B cell (primary cell): ENCODE measurements at regions not wholly inside any gene's neighbourhood (a gene's known extent, or its start where the extent isn't known, plus 50 kb on each side); places are given as distances from the start of the nearest gene placed in this dataset.
"Not testable (repeated sequence)": the region's sequence is repeated elsewhere in the genome, so short reads cannot be mapped to it uniquely, and the experiment has no call there.

Source experiments
- ATAC-seq: fragments of 200-7000 bp; cut with Tn5 transposase; one replicate; pipeline ENCODE4 v1.10.0; 2021; ENCODE audit warnings: low read depth, mild to moderate bottlenecking, moderate number of reproducible peaks, moderate library complexity
- CTCF ChIA-PET: fragments of 350-600 bp; sonication (Branson Sonifier 250); formaldehyde crosslinking; loops from one replicate; lab custom pipeline; 2021; ENCODE audit warnings: antibody characterized with exemption, inconsistent platforms; lab: Charles Lee
- POLR2A ChIA-PET: fragments of 350-600 bp; sonication (Branson Sonifier 250); formaldehyde crosslinking; loops from one replicate; lab custom pipeline; 2021; ENCODE audit warnings: antibody characterized with exemption; lab: Charles Lee
- DNase-seq: peaks from one replicate; pipeline ENCODE4 v3.0.0; 2013
- H2AFZ ChIP-seq: 2 replicates; pipeline ENCODE4 v1.6.1; 2012; ENCODE audit warnings: mild to moderate bottlenecking, low read depth, low read length; ENCODE audit not compliant: insufficient read depth, poor library complexity, severe bottlenecking
- H3K27ac ChIP-seq, 2 donors: 1 replicate in 1 of 2; 2 replicates in 1 of 2; pipeline ENCODE4 v1.5.1; 2012 to 2013; ENCODE audit warnings: low read length in 2 of 2, mild to moderate bottlenecking in 2 of 2, moderate library complexity in 1 of 2
- H3K27me3 ChIP-seq, 4 experiments: fragments of 200-600 bp in 1 of 4; sonication (generic) in 1 of 4; replicated peaks in 1 of 4; 1 replicate in 2 of 4; 2 replicates in 2 of 4; pipeline versions ENCODE4 v1.6.1 to v1.7.0; 2013 to 2016; ENCODE audit warnings: low read length in 3 of 4, mild to moderate bottlenecking in 2 of 4, mixed read lengths in 1 of 4, moderate library complexity in 1 of 4; ENCODE audit not compliant: insufficient read depth in 4 of 4, control insufficient read depth in 3 of 4; ENCODE audit errors: control extremely low read depth in 1 of 4
- H3K36me3 ChIP-seq, 2 experiments: replicated peaks in 1 of 2; 1 replicate in 1 of 2; 2 replicates in 1 of 2; pipeline versions ENCODE4 v1.6.1 to v1.7.1; 2013; ENCODE audit warnings: low read length in 1 of 2; ENCODE audit not compliant: insufficient read depth in 2 of 2, control insufficient read depth in 1 of 2; ENCODE audit errors: control extremely low read depth in 1 of 2, extremely low read depth in 1 of 2
- H3K4me1 ChIP-seq, 2 donors: fragments of 200-600 bp in 1 of 2; sonication (generic) in 1 of 2; 1 replicate in 1 of 2; 2 replicates in 1 of 2; pipeline versions ENCODE4 v1.5.1 to v1.6.1; 2013 to 2017; ENCODE audit warnings: low read length in 2 of 2; ENCODE audit not compliant: control insufficient read depth in 2 of 2, insufficient read depth in 2 of 2
- H3K4me2 ChIP-seq: replicated peaks from 2 replicates; pipeline ENCODE3; 2012; ENCODE audit warnings: mild to moderate bottlenecking, low read depth, low read length; ENCODE audit not compliant: poor library complexity, severe bottlenecking
- H3K4me3 ChIP-seq, 5 experiments: fragments of 200-600 bp in 1 of 5; sonication (generic) in 1 of 5; 1 replicate in 3 of 5; 2 replicates in 2 of 5; pipeline versions ENCODE4 v1.5.1 to v1.7.0; 2011 to 2016; ENCODE audit warnings: low read length in 4 of 5, mild to moderate bottlenecking in 4 of 5, low read depth in 2 of 5, control low read depth in 1 of 5, moderate library complexity in 1 of 5; ENCODE audit not compliant: insufficient read depth in 1 of 5; ENCODE audit errors: control extremely low read depth in 1 of 5, extremely low read depth in 1 of 5
- H3K79me2 ChIP-seq: fragments of 200-600 bp; sonication (generic); one replicate; pipeline ENCODE4 v1.6.0; 2016; ENCODE audit warnings: low read length; ENCODE audit not compliant: control insufficient read depth, insufficient read depth
- H3K9ac ChIP-seq: fragments of 200-600 bp; sonication (generic); 2 replicates; pipeline ENCODE4 v1.6.1; 2017; ENCODE audit warnings: mild to moderate bottlenecking, low read length, moderate library complexity
- H3K9me3 ChIP-seq, 3 donors: one replicate each; pipeline versions ENCODE4 v1.6.1 to v1.7.1; 2013; ENCODE audit warnings: low read length in 2 of 3; ENCODE audit not compliant: control insufficient read depth in 2 of 3, insufficient read depth in 1 of 3; ENCODE audit errors: control extremely low read depth in 1 of 3
- H4K20me1 ChIP-seq: 2 replicates; pipeline ENCODE4 v1.6.0; 2012; ENCODE audit warnings: mild to moderate bottlenecking, low read length; ENCODE audit not compliant: insufficient read depth, control insufficient read depth, poor library complexity, severe bottlenecking
- H3K27ac Mint-ChIP-seq: one replicate; pipeline ENCODE4 v1.8.0; 2021; ENCODE audit warnings: mixed read lengths
- H3K27me3 Mint-ChIP-seq: one replicate; pipeline ENCODE4 v1.8.0; 2021; ENCODE audit warnings: mixed read lengths
- H3K4me1 Mint-ChIP-seq: one replicate; pipeline ENCODE4 v1.8.0; 2021; ENCODE audit warnings: mixed read lengths
- H3K4me3 Mint-ChIP-seq: one replicate; pipeline ENCODE4 v1.8.0; 2021; ENCODE audit warnings: mixed read lengths
- H3K9me3 Mint-ChIP-seq: one replicate; pipeline ENCODE4 v1.8.0; 2022; ENCODE audit warnings: mixed read lengths; ENCODE audit not compliant: insufficient read depth
- WGBS: methylation state at CpG from one replicate; pipeline ENCODE4 v1.1.5; 2013; ENCODE audit warnings: missing lambda C conversion rate; ENCODE audit not compliant: insufficient coverage; 5-methylcytosine and 5-hydroxymethylcytosine counted together
- intact Hi-C: fragments of 100-400 bp; cut with micrococcal nuclease; formaldehyde crosslinking; loops from one replicate; pipeline ENCODE4 v1.10.0; 2022

- ATAC-seq, CTCF ChIA-PET, H3K4me3 Mint-ChIP-seq, POLR2A ChIA-PET, H3K4me3 ChIP-seq, H4K20me1 ChIP-seq, H3K79me2 ChIP-seq, H3K4me2 ChIP-seq, H2AFZ ChIP-seq, H3K27ac Mint-ChIP-seq, H3K36me3 ChIP-seq, H3K27me3 Mint-ChIP-seq, H3K4me1 ChIP-seq, H3K9me3 ChIP-seq, H3K9me3 Mint-ChIP-seq, DNase-seq, H3K27ac ChIP-seq, H3K4me1 Mint-ChIP-seq, H3K9ac ChIP-seq, H3K27me3 ChIP-seq, intact Hi-C loops: not testable (repeated sequence)
- no CpG with 5 or more reads among the region's 1 CpG for WGBS
These were observed 117.2 kb downstream of the FAM72B start for GRCh38 chr1:121066925-121067324.

- CTCF ChIA-PET, H3K27me3 Mint-ChIP-seq, POLR2A ChIA-PET, intact Hi-C loops, H3K27me3 ChIP-seq, DNase-seq, ATAC-seq, H3K9ac ChIP-seq, H3K9me3 Mint-ChIP-seq, H3K36me3 ChIP-seq, H3K4me3 ChIP-seq, H3K4me1 Mint-ChIP-seq, H2AFZ ChIP-seq, H3K4me2 ChIP-seq, H3K4me3 Mint-ChIP-seq, H4K20me1 ChIP-seq, H3K9me3 ChIP-seq, H3K4me1 ChIP-seq, H3K79me2 ChIP-seq, H3K27ac ChIP-seq, H3K27ac Mint-ChIP-seq: not testable (repeated sequence)
- WGBS, result no CpG with 5 or more reads among the region's 1 CpG
These were observed 115.2 kb downstream of the FAM72B start for GRCh38 chr1:121068738-121069499.

- H3K27me3 ChIP-seq, H3K4me1 ChIP-seq, CTCF ChIA-PET, DNase-seq, ATAC-seq, H4K20me1 ChIP-seq, H3K4me2 ChIP-seq, H3K9me3 Mint-ChIP-seq, H3K4me1 Mint-ChIP-seq, H3K27me3 Mint-ChIP-seq, intact Hi-C loops, H3K36me3 ChIP-seq, H3K27ac ChIP-seq, POLR2A ChIA-PET, H2AFZ ChIP-seq, H3K27ac Mint-ChIP-seq, H3K79me2 ChIP-seq, H3K9me3 ChIP-seq, H3K9ac ChIP-seq, H3K4me3 ChIP-seq, H3K4me3 Mint-ChIP-seq: not testable (repeated sequence)
- WGBS, result no CpG with 5 or more reads among the region's 1 CpG
These were observed 110.3 kb downstream of the FAM72B start for GRCh38 chr1:121073852-121074251.

GRCh38 chr1:121075254-121075805 lies 108.8 kb downstream of the FAM72B start:
- H3K4me1 ChIP-seq, H3K9me3 Mint-ChIP-seq, intact Hi-C loops, H3K4me2 ChIP-seq, H3K27ac ChIP-seq, H2AFZ ChIP-seq, H3K27me3 Mint-ChIP-seq, H3K9ac ChIP-seq, H4K20me1 ChIP-seq, H3K36me3 ChIP-seq, ATAC-seq, H3K4me3 ChIP-seq, H3K4me1 Mint-ChIP-seq, POLR2A ChIA-PET, H3K9me3 ChIP-seq, CTCF ChIA-PET, H3K27me3 ChIP-seq, DNase-seq, H3K4me3 Mint-ChIP-seq, H3K79me2 ChIP-seq, H3K27ac Mint-ChIP-seq: not testable (repeated sequence)
- no CpG with 5 or more reads among the region's 3 CpGs for WGBS
